Stimulated activated CD4-positive, alpha-beta T cell treated with anti-CD3 and anti-CD28 coated beads, Interleukin-2, amount 100 ng/mL, for 48 hours (primary cell): ENCODE measurements at regions not wholly inside any gene's neighbourhood (a gene's known extent, or its start where the extent isn't known, plus 50 kb on each side); places are given as distances from the start of the nearest gene placed in this dataset.
"Not testable (repeated sequence)": the region's sequence is repeated elsewhere in the genome, so short reads cannot be mapped to it uniquely, and the experiment has no call there.

Source experiments
- DNase-seq, 2 donors: peaks; one replicate each; pipeline ENCODE4 v3.0.0-alpha.2; 2020

- no peak for DNase-seq
These were observed 861.0 kb upstream of the VRK2 start for GRCh38 chr2:57185568-57185967.

DNA sequence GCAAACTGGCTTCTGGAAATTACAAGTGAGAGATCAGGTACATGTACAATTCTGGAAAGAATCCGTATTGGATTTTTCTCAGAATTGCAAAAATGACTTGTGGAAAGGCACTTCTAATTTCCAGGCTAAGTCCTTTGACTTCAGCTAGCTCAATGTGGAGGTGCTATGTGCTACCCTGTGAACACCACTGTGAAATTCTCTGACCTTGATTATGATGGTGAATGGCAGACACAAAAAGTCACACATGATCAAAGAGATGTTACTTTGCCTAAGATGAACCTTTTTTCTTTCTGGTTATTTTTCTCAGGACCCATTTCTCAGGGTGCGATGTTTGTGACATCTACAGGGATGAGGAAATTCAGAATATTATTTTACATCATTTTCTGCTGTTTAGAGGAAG is 856.6 kb upstream of the VRK2 start:
- DNase-seq: no peak

DNA sequence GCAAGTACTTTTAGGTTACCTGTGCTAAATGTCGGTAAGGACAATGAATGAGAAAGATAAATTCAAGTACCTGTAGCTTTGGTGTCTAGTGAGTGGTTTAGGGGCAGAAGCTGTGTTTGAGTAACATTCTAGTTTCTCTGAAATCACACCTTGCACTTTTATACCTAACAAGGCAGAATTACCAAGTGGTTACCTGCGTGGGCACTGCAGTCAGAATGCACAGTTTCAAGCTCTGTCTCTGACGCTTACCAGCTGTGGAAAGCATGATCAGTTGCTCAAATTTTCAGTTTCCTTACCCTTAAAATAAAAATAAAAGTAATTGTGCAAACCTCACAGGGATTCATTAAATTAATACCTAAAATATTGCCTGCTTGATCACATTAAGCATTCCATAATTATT is 846.9 kb upstream of the VRK2 start:
- no peak for DNase-seq

- DNase-seq: no peak
These were observed 842.2 kb upstream of the VRK2 start for GRCh38 chr2:57204364-57204763.

GRCh38 chr2:57205241-57205640 is 841.4 kb upstream of the VRK2 start:
- no peak for DNase-seq

DNA sequence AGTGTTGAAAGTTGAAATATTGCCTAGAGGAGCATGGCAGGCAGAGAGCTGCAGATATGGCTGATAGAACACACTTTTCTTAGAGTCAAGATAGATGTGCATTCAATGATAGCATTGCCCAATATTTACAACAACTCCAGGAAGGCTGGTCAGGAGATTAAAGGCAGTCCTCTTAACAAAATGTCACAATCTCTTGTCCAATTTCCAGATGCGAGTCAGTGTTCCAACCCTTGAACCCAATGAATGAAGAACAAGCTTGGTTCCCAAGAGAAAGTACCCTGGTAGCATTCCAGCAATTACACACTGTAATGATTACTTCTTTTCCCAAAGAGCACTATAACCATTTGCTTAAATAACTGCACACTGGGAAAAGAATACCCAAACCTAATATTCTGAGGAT is 839.4 kb upstream of the VRK2 start:
- DNase-seq: no peak

DNA sequence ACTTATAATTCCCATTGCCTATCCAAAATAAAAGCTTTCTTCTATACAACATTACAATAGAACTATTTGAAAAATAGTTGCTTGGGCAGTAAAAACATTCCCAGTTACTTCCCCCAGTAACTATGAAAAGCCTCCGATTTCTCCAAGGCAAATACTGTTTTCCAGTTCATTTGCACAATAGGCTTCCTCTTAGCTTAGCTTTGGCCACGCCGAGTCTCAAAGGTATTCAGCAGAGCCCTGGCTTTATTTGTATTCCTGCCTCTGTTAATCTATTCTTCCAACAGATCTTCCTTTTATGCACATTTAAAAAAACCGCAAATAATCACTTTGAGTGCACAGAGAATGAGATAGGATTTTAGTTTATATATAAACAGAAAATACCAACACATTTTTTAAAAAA is 836.8 kb upstream of the VRK2 start:
- no peak for DNase-seq

GRCh38 chr2:57210855-57211254 is 835.8 kb upstream of the VRK2 start:
- no peak for DNase-seq

- no peak for DNase-seq
These were observed 829.6 kb upstream of the VRK2 start for GRCh38 chr2:57217013-57217412.

DNA sequence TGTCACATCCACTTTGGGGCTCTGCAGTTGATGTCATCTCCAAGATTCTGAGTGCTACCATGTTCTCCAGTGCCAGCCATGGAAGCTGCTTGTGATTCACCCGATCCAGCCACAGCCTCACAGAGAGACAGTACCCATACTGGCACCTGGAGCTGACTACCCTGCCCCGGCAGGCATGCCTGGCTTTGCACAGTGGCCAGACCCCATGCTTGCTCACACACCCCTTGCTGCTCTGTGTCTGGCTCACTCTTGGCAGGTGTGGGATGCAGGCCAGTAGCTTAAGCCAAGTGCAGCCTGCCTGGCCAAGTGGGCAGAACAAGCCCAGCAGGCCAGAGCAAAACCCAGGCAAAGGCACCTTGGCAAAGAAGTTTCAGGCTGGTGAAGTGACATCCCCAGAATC is 828.4 kb upstream of the VRK2 start:
- no peak for DNase-seq

DNA sequence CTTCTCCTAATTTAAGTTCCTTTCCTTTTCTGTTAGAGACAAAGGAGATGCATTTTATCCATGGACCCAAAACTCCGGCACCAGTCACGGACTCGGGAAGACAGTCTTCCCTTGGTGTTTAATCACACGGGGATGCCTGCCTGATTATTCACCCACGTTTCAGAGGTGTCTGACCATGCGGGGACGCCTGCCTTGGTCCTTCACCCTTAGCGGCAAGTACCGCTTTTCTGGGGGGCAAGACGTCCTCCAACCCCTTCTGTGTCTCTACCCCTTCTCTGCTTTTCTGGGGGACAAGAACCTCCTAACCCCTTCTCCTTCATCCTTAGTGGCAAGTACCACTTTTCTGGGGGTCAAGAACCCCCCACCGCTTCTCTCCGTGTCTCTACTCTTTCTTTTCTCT is 816.9 kb upstream of the VRK2 start:
- not testable (repeated sequence) for DNase-seq

- DNase-seq: not testable (repeated sequence)
These were observed 814.3 kb upstream of the VRK2 start for GRCh38 chr2:57232341-57232740.

GRCh38 chr2:57251495-57251894 is 795.1 kb upstream of the VRK2 start:
- not testable (repeated sequence) for DNase-seq

DNA sequence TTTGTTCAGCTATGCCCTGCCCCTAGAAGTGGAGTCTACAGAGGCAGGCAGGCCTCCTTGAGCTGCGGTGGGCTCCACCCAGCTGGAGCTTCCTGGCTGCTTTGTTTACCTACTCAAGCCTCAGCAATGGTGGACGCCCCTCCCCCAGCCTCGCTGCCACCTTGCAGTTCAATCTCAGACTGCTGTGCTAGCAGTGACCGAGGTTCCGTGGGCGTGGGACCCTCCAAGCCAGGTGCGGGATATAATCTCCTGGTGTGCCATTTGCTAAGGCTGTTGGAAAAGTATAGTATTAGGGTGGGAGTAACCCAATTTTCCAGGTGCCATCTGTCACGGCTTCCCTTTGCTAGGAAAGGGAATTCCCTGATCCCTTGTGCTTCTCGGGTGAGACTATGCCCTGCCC is 770.2 kb upstream of the VRK2 start:
- not testable (repeated sequence) for DNase-seq

DNA sequence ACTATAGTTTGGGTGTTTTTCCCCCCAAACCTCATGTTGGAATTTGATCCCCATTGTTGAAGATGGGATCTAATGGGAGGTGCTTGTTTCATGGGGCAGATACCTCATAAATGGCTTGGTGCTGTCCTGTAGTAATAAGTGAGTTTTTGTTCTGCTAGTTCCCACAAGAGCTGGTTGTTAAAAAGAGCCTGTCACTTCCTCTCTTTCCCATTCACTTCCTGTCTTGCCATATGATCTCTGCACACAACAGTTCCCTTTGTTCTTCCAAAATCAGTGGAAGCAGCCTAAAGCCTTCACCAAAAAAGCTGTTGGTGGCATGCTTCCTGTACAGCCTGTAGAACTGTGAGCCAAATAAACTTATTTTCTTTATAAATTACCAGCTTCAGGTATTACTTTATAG is 768.2 kb upstream of the VRK2 start:
- DNase-seq: no peak

DNA sequence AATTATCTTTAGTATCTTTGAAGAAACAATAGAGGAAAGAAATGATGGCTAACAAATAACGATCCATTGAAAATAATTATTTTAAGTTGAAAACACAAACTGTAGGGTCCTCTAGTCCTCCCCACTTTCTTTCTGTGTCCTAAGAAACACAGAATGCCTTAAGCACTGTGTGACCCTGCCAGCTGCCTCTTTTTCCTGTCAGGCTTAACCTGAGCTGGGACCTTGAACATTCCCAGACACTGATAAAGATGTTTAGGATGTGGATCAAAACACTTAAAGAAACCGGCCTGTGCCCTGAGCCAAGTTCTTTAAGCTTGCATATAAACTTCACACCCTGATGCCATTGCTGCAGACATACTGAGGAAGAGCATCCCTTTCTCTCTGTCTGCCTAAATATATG is 755.4 kb upstream of the VRK2 start:
- DNase-seq: no peak

- DNase-seq: no peak
These were observed 749.6 kb upstream of the VRK2 start for GRCh38 chr2:57296795-57297517.

GRCh38 chr2:57313678-57314077 is 732.9 kb upstream of the VRK2 start:
- DNase-seq: no peak

DNA sequence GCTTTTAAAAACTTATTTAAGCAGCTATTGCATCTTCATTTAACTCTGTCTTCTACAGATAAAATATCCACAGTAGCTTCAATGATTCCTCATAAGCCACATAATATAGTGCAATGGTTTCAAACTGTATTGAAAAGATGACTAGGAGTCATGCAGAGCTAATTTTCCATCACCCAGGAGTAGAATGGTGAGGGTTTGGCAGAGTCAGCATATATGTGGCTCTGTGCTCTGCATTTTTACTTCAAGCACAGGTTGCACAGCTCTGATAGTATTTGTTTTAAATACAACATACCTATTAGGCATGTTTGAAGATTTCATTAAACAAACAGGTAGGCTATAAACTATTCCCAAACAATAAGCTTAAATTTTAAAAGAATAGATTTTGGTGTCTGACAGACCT is 731.9 kb upstream of the VRK2 start:
- DNase-seq: no peak

DNA sequence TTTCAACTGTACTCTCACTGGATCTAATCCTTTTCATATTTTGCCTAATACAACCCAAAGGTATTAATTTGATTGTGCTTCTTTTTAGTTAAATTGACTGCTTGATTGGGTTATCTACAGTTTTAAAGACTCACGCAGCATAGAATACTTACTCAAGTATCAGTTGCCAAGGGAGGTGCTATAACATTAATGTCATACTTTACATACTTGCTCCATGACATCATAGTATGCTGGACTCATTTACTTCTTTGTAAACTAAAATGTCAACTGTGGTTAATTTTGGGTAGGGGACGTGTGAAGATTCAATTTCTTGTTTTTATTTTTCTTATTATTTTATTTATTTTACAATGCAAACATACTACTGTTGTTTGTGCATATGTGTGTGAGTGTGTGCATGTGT is 716.2 kb upstream of the VRK2 start:
- DNase-seq: no peak

GRCh38 chr2:57333221-57333620 is 713.4 kb upstream of the VRK2 start:
- no peak for DNase-seq

GRCh38 chr2:57343391-57344006 is 703.1 kb upstream of the VRK2 start:
- no peak for DNase-seq

GRCh38 chr2:57368190-57368589 is 678.4 kb upstream of the VRK2 start:
- no peak for DNase-seq

GRCh38 chr2:57370882-57371585 is 675.6 kb upstream of the VRK2 start:
- DNase-seq: no peak
